BE2C (cell line): ENCODE measurements at regions not wholly inside any gene's neighbourhood (a gene's known extent, or its start where the extent isn't known, plus 50 kb on each side); places are given as distances from the start of the nearest gene placed in this dataset.

Source experiments
- DNase-seq: peaks from one replicate; pipeline ENCODE4 v3.0.0-alpha.2; 2020
- H3K27me3 ChIP-seq: fragments of 250-450 bp; sonication (Bioruptor Pico); 2 replicates; pipeline ENCODE4 v1.5.1; 2020; ENCODE audit warnings: mild to moderate bottlenecking
- H3K36me3 ChIP-seq: fragments of 250-450 bp; sonication (Bioruptor Pico); 2 replicates; pipeline ENCODE4 v1.5.1; 2020; ENCODE audit warnings: mild to moderate bottlenecking
- H3K4me1 ChIP-seq: fragments of 250-450 bp; sonication (Bioruptor Pico); 2 replicates; pipeline ENCODE4 v1.5.1; 2020
- H3K4me3 ChIP-seq: 2 replicates; pipeline ENCODE4 v1.5.1; 2011; ENCODE audit warnings: low read depth, low read length
- H3K9me3 ChIP-seq: fragments of 250-450 bp; sonication (Bioruptor Pico); 2 replicates; pipeline ENCODE4 v1.5.1; 2020
- CTCF ChIP-seq: IDR thresholded peaks from 2 replicates; pipeline ENCODE4 v1.5.1; 2012; ENCODE audit warnings: mild to moderate bottlenecking, low read depth, low read length

- H3K27me3 ChIP-seq = no peaks in the 10 kb centered on the region
- no peak for TF ChIP-seq CTCF
- no peak for DNase-seq
- H3K4me3 ChIP-seq = no peak overlapping the region
- H3K36me3 ChIP-seq = no peaks in the 10 kb centered on the region
- H3K4me1 ChIP-seq = no peaks in the 10 kb centered on the region
- no peaks in the 10 kb centered on the region for H3K9me3 ChIP-seq
Measured at GRCh38 chr7:114109721-114110120, 190.9 kb upstream of the PPP1R3A start.

- Histone ChIP-seq H3K9me3 (no peaks in the 10 kb centered on the region), H3K4me1 (no peaks in the 10 kb centered on the region), H3K4me3 (no peak overlapping the region), H3K27me3 (no peaks in the 10 kb centered on the region), H3K36me3 (no peaks in the 10 kb centered on the region)
- no peak for TF ChIP-seq CTCF
- no peak for DNase-seq
Measured at GRCh38 chr7:114109304-114109703, 190.5 kb upstream of the PPP1R3A start.

- Histone ChIP-seq H3K9me3 (no peaks in the 10 kb centered on the region), H3K36me3 (no peaks in the 10 kb centered on the region), H3K4me1 (no peaks in the 10 kb centered on the region), H3K4me3 (no peak overlapping the region), H3K27me3 (no peaks in the 10 kb centered on the region)
- no peak for TF ChIP-seq CTCF
- DNase-seq = no peak
Measured at GRCh38 chr7:114108510-114108909, 189.7 kb upstream of the PPP1R3A start.

- TF ChIP-seq CTCF = no peak
- no peak for DNase-seq
- H3K4me1 ChIP-seq = no peaks in the 10 kb centered on the region
- H3K9me3 ChIP-seq = no peaks in the 10 kb centered on the region
- H3K4me3 ChIP-seq = no peak overlapping the region
- H3K36me3 ChIP-seq = no peaks in the 10 kb centered on the region
- no peaks in the 10 kb centered on the region for H3K27me3 ChIP-seq
Measured at GRCh38 chr7:114107522-114107921, 188.7 kb upstream of the PPP1R3A start.

GRCh38 chr7:114104035-114104434 is 185.2 kb upstream of the PPP1R3A start:
- H3K4me3 ChIP-seq = no peak overlapping the region
- no peak for DNase-seq
- H3K36me3 ChIP-seq = no peaks in the 10 kb centered on the region
- H3K9me3 ChIP-seq = no peaks in the 10 kb centered on the region
- TF ChIP-seq CTCF = no peak
- no peaks in the 10 kb centered on the region for H3K27me3 ChIP-seq
- H3K4me1 ChIP-seq = no peaks in the 10 kb centered on the region

- no peaks in the 10 kb centered on the region for H3K36me3 ChIP-seq
- no peaks in the 10 kb centered on the region for H3K27me3 ChIP-seq
- no peaks in the 10 kb centered on the region for H3K9me3 ChIP-seq
- no peak for TF ChIP-seq CTCF
- H3K4me3 ChIP-seq = no peak overlapping the region
- no peak for DNase-seq
- H3K4me1 ChIP-seq = no peaks in the 10 kb centered on the region
Measured at GRCh38 chr7:114102996-114103395, 184.2 kb upstream of the PPP1R3A start.
